Testis (tissue), 2 donors: ENCODE measurements at regions not wholly inside any gene's neighbourhood (a gene's known extent, or its start where the extent isn't known, plus 50 kb on each side); places are given as distances from the start of the nearest gene placed in this dataset.

ENCODE experiments used
- DNase-seq: peaks from one replicate; pipeline ENCODE4 v3.0.0-alpha.2; 2019
- H3K27ac ChIP-seq, 2 donors: fragments of 200-600 bp; sonication (generic); one replicate each; pipeline ENCODE4 v1.5.1; 2019
- H3K27me3 ChIP-seq: fragments of 200-600 bp; sonication (generic); one replicate; pipeline ENCODE4 v1.5.1; 2019
- H3K36me3 ChIP-seq: fragments of 200-600 bp; sonication (generic); one replicate; pipeline ENCODE4 v1.5.1; 2017; ENCODE audit warnings: low read depth; ENCODE audit errors: missing control alignments
- H3K4me1 ChIP-seq: fragments of 200-600 bp; sonication (generic); one replicate; pipeline ENCODE4 v1.5.1; 2019
- H3K4me3 ChIP-seq, 2 donors: fragments of 200-600 bp; sonication (generic); one replicate each; pipeline ENCODE4 v1.5.1; 2017 to 2019
- H3K9me3 ChIP-seq: fragments of 200-600 bp; sonication (generic); one replicate; pipeline ENCODE4 v1.5.1; 2017
- POLR2A ChIP-seq: fragments of 450-650 bp; IDR thresholded peaks from one replicate; pipeline ENCODE4 v1.6.1; 2017; ENCODE audit warnings: antibody characterized with exemption, mild to moderate bottlenecking, moderate library complexity
- WGBS, 2 donors: methylation state at CpG; one replicate each; pipeline ENCODE4 v1.1.5; 2018; 5-methylcytosine and 5-hydroxymethylcytosine counted together
- intact Hi-C: fragments of 100-400 bp; cut with DNase I; formaldehyde crosslinking; loops from one replicate; pipeline ENCODE4 v1.15.1; 2023; ENCODE audit warnings: low total_unique reads
- TF ChIP-seq, protein P1 (sequence below), 3 experiments: fragments of 450-650 bp in 2 of 3; fragments of 200-600 bp in 1 of 3; sonication (generic) in 1 of 3; IDR thresholded peaks; one replicate each; pipeline ENCODE4 v1.5.1; 2016 to 2019; ENCODE audit warnings: antibody characterized with exemption in 3 of 3, mild to moderate bottlenecking in 2 of 3, moderate library complexity in 1 of 3

DNA sequence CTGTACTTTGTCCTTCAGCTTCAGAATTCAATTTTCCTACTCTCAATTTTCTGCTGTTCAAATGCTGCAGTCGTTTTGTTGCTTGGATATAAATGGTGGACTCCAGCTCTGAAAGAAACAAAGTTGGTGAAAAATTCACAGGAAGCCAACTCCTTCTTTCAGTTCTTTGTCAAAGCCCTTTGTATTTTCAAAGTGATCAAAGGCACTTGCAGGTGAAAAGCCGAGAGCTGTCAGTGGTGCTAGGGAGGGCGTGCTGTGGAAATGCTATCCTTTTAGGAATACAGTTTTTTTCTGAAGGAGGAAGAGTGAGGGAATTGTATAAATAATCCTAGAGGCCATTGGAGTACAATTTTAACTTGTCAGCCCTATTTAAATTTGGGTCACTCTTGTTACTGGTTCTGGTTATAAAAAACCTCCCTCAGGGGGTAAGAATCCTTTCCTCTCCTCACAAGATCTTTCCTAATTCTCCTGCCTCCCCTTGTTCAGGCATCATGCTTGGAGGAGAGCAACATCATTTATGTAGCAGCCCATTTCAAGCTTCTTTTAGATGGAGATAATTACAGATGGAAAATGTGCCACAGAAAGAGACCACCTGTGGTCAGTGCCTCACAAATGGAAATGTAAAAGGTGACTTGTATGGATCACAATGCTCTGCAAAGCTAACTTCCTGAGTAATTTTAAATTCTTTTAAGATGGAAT, 62.5 kb upstream of the GHR start:
- TF ChIP-seq, protein P1, sequence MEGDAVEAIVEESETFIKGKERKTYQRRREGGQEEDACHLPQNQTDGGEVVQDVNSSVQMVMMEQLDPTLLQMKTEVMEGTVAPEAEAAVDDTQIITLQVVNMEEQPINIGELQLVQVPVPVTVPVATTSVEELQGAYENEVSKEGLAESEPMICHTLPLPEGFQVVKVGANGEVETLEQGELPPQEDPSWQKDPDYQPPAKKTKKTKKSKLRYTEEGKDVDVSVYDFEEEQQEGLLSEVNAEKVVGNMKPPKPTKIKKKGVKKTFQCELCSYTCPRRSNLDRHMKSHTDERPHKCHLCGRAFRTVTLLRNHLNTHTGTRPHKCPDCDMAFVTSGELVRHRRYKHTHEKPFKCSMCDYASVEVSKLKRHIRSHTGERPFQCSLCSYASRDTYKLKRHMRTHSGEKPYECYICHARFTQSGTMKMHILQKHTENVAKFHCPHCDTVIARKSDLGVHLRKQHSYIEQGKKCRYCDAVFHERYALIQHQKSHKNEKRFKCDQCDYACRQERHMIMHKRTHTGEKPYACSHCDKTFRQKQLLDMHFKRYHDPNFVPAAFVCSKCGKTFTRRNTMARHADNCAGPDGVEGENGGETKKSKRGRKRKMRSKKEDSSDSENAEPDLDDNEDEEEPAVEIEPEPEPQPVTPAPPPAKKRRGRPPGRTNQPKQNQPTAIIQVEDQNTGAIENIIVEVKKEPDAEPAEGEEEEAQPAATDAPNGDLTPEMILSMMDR (IDR thresholded peaks at IDR 0.05) = no peak
- no peak for TF ChIP-seq POLR2A
- intact Hi-C loops = loop anchor here (5.0 kb wide), 1 partner anchor 243 kb away; no protein-coding TSS in a partner anchor
- WGBS, 2 donors = 50 to 62% methylated on average over 3 of the region's 3 CpGs
- Histone ChIP-seq H3K27ac (no peak overlapping the region), H3K36me3 (no peaks in the 10 kb centered on the region), H3K4me3 (no peak overlapping the region), H3K4me1 (no peaks in the 10 kb centered on the region), H3K27me3 (no peaks in the 10 kb centered on the region), H3K9me3 (no peaks in the 10 kb centered on the region)
- DNase-seq = no peak

DNA sequence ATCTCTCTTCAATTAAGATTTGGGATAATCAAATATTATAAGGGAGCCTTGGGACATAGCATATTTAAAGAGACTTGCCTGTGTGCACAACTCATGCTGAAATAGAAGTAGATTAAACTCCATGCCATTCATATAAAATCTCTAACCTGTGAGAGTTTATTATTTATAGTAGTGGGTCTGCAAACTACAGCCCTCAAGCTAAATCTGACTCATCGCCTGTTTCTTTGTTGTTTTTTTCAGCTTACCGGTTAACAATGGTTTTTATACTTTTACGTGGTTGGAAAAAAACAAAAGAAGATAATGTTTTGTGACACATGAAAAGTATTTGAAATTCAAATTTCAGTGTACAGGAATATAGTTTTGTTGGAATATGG, 61.9 kb upstream of the GHR start:
- Histone ChIP-seq H3K4me1 (no peaks in the 10 kb centered on the region), H3K9me3 (no peaks in the 10 kb centered on the region), H3K27me3 (no peaks in the 10 kb centered on the region), H3K36me3 (no peaks in the 10 kb centered on the region), H3K27ac (no peak overlapping the region), H3K4me3 (no peak overlapping the region)
- intact Hi-C loops = loop anchor here (5.0 kb wide), 1 partner anchor 244 kb away; no protein-coding TSS in a partner anchor
- WGBS, 2 donors = 78 to 83% methylated on average over 3 of the region's 3 CpGs
- TF ChIP-seq, protein P1 (IDR thresholded peaks at IDR 0.05) = no peak
- no peak for TF ChIP-seq POLR2A
- DNase-seq = no peak

- Histone ChIP-seq H3K9me3 (no peaks in the 10 kb centered on the region), H3K27me3 (no peaks in the 10 kb centered on the region), H3K36me3 (no peaks in the 10 kb centered on the region), H3K27ac (no peak overlapping the region), H3K4me3 (no peak overlapping the region), H3K4me1 (no peaks in the 10 kb centered on the region)
- peak; percentile 20 for DNase-seq
- intact Hi-C loops = no loop called here
- 57 to 72% methylated on average over 2 of the region's 2 CpGs for WGBS, 2 donors
- no peak for TF ChIP-seq POLR2A
- TF ChIP-seq, protein P1 (IDR thresholded peaks at IDR 0.05) = no peak
Observed at GRCh38 chr5:42366051-42366450, 57.2 kb upstream of the GHR start.
